Fibroblast of lung (primary cell): ENCODE measurements at regions not wholly inside any gene's neighbourhood (a gene's known extent, or its start where the extent isn't known, plus 50 kb on each side); places are given as distances from the start of the nearest gene placed in this dataset.

Experiments used
- CTCF ChIP-seq, 2 donors: IDR thresholded peaks in 1 of 2; conservative IDR thresholded peaks in 1 of 2; 1 replicate in 1 of 2; 2 replicates in 1 of 2; pipeline ENCODE4 v1.5.1; 2011 to 2012; ENCODE audit warnings: low read length in 2 of 2, control low read depth in 1 of 2, inconsistent platforms in 1 of 2, low read depth in 1 of 2, mild to moderate bottlenecking in 1 of 2
- EZH2 ChIP-seq: IDR thresholded peaks from 2 replicates; pipeline ENCODE4 v1.5.1; 2012; ENCODE audit warnings: low read length, control low read depth, mild to moderate bottlenecking; ENCODE audit errors: missing control alignments

GRCh38 chr15:47136236-47136635 is 581.1 kb upstream of the SEMA6D start:
- TF ChIP-seq EZH2, result no peak
- no peak for TF ChIP-seq CTCF (conservative IDR thresholded peaks at IDR 0.05 in 1 of 2, IDR thresholded peaks at IDR 0.05 in 1 of 2; ENCODE audit: low read depth in 1 of 2, low read length in 2 of 2)
